NCI-H82 treated with DMSO at 0.1 percent for 48 hours (cell line): ENCODE measurements at regions not wholly inside any gene's neighbourhood (a gene's known extent, or its start where the extent isn't known, plus 50 kb on each side); places are given as distances from the start of the nearest gene placed in this dataset.
"Not testable (repeated sequence)": the region's sequence is repeated elsewhere in the genome, so short reads cannot be mapped to it uniquely, and the experiment has no call there.

Experiments
- DNase-seq: peaks from one replicate; lab custom pipeline; 2025; ENCODE audit not compliant: unreplicated experiment; lab: John Stamatoyannopoulos, UW

GRCh38 chr18:8882632-8883408 lies 177.5 kb downstream of the MTCL1 start:
- DNase-seq = no peak

GRCh38 chr18:8883409-8883668 lies 178.0 kb downstream of the MTCL1 start:
- DNase-seq = no peak

GRCh38 chr18:8887877-8888276 lies 182.5 kb downstream of the MTCL1 start:
- not testable (repeated sequence) for DNase-seq

DNA sequence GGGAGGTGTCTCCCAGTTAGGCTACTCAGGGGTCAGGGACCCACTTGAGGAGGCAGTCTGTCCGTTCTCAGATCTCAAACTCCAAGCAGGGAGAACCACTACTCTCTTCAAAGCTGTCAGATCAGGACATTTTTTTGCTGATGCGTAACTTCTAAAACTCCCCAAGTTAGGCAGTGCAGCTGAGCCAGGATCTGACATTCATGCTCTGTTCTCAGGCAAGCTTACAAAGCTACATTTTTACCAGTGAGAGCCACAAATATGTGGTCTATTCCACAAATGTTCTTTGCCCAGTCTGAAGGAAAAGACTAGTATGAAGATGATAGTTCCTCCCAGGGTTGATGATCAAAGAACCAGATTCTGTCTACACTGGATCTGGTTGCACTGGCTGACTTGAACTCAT lies 184.1 kb downstream of the MTCL1 start:
- no peak for DNase-seq

- DNase-seq = not testable (repeated sequence)
Measured at GRCh38 chr18:8890503-8890902, 185.1 kb downstream of the MTCL1 start.

DNA sequence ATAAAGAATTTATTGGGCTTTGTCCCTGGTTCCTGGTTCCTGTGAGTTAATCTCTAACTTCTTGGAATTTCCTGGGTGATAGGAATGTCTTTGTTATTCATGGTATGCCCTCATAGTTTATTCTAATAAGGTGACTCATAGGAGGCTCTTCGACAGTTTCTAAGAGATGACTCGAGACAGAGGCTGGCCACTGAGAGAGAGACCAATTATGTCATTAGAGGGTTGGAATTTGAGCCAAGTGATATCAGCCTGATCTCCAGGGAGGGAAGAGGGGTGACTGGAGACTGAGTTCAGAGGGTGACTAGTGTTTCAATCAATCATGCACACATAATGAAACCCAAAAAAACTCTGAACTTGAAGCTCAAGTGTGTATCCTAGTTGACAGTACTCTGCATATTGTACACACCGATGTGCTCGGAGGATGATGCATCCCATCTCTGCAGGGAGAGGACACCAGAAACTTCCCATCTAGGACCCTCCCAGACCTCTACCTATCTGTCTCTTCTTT lies 185.7 kb downstream of the MTCL1 start:
- no peak for DNase-seq

DNA sequence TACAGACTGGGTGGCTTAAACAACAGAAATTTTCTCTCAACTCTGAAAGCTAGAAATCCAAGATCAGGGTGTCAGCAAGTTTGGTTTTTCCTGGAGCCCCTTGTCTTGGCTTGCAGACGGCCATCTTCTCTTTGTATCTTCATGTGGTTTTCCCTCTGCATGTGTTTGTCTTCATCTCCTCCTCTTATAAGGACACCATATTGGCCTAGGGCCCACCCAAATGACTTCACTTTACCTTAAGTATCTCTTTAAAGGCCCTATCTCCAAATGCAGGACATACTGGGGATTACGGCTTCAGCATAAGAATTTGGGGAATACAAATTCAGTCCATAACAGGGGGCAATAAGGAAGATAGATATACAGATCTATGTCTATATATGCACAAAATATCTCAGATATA lies 187.9 kb downstream of the MTCL1 start:
- no peak for DNase-seq

- no peak for DNase-seq
Measured at GRCh38 chr18:8893628-8894231, 188.4 kb downstream of the MTCL1 start.

DNA sequence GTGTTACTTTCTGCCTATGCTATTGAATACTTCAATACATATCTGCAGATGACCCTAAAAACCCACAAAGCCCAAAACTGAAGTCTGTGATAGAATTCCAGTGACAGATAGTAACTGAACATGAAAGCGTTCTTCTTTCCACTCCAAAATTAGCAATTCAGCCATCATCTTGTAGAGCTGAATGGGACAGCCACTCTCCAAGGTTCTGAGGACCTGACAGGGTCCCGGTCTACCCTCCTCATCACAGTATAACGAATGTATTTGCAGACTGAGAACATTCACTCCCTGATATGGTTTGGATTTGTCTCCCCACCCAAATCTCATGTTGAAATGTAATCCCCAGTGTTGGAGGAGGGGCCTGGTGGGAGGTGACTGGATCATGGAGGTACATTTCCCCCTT lies 189.5 kb downstream of the MTCL1 start:
- no peak for DNase-seq

GRCh38 chr18:8895341-8895740 lies 190.0 kb downstream of the MTCL1 start:
- DNase-seq = no peak

DNA sequence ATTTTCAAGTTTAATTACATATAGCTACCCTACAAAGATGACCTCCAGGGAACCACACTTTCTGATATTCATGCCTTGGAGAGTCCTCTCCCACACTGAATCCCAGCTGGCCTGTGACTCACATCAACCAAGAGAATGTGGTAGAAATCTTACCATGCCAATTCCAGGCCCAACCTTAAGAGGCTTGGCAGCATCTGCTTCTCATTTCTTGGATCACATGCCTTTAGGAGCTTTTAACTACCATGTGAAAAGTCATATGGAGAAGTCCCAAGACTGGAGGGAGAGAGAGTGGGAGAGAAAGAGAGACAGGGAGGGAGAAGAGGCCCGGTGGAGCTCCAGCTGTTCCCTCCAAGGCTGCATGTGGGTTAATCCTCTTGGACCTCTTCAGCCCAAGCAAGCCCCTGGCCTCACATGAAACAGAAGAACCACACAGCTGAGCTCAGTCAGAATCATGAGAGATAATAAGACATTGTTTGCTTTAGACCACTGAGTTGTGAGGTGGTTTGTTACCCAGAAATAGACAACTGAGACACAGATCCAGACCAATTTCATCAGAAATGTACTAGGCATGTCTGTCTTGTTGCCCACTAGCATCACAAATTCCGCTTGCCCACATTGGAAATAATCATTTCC lies 190.7 kb downstream of the MTCL1 start:
- DNase-seq = no peak

DNA sequence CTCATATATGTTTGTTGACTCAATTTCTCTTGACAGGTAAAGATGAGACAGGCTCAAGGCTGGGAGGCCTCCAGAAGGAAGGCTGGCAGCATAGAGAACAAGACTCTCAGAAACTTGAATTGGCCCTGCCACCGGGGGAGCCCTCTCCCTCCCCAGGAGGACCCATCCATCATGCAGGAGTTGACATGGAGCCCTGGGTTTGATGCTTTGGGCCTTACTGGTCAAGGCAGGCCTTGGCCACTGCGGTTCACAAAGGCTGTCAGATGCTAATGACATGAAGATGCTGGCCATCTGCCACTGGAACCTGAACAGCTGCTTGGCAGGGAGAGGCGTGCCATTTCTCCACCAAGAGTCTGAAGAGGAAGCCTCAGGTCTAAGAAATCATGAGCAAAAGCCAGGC lies 193.6 kb downstream of the MTCL1 start:
- no peak for DNase-seq

DNA sequence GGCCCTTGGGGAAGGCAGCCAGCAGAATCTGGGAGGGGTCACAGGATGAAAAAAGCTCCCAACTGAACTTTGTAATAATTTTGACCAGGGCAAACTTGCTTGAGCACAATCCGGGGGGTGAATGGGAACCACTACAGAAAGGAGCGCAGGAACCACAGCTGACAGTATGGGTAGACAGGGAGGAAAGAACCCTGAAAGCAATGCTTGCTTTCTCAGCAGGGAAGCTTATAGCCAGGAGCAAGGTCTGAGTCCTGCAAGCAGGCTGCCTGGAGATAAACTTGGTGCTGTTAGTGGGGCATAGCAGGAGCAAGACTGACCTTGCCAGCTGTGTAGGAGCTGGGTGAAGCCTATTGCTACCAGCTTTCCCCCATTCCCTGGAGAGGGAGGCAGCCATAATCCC lies 195.2 kb downstream of the MTCL1 start:
- DNase-seq = no peak

- no peak for DNase-seq
Measured at GRCh38 chr18:8901019-8901418, 195.7 kb downstream of the MTCL1 start.

GRCh38 chr18:8904316-8904715 lies 198.2 kb upstream of the NDUFV2 start:
- no peak for DNase-seq

DNA sequence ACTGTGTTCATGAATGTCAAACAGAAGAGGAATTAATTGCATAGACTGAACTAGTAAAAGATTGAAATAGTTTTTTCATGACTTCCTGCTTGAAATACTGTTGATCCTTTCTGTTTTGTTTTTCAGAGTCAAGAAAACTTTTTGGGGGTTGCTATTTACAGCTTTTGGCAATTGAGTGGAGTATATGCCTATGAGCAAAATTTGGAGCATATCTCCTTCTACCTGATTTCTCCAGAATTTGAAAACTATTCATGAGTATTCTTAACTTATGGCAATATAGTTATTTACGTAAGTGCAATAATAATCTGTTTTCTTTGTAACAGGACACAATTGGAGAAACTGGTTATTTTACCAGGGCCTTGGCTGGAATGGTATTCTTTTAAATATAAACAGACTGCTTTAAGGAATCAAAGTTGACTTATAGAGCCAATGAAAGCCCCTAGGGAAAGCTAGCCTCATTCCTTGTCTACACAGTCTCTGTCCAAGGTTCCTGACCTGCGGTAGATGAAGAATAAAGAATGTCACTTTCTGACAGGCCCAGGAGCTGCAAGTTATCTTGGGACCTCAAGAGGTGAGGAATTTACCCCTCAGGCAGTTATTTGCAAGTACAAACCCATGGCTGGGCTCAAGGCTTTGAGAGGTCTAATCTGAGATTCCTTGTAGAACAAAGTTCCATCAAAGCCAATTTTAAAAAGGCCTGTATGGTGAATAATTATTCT lies 193.5 kb upstream of the NDUFV2 start:
- no peak for DNase-seq

- DNase-seq = no peak
Measured at GRCh38 chr18:8910186-8910822, 192.2 kb upstream of the NDUFV2 start.

- DNase-seq = no peak
Measured at GRCh38 chr18:8910843-8911242, 191.7 kb upstream of the NDUFV2 start.

DNA sequence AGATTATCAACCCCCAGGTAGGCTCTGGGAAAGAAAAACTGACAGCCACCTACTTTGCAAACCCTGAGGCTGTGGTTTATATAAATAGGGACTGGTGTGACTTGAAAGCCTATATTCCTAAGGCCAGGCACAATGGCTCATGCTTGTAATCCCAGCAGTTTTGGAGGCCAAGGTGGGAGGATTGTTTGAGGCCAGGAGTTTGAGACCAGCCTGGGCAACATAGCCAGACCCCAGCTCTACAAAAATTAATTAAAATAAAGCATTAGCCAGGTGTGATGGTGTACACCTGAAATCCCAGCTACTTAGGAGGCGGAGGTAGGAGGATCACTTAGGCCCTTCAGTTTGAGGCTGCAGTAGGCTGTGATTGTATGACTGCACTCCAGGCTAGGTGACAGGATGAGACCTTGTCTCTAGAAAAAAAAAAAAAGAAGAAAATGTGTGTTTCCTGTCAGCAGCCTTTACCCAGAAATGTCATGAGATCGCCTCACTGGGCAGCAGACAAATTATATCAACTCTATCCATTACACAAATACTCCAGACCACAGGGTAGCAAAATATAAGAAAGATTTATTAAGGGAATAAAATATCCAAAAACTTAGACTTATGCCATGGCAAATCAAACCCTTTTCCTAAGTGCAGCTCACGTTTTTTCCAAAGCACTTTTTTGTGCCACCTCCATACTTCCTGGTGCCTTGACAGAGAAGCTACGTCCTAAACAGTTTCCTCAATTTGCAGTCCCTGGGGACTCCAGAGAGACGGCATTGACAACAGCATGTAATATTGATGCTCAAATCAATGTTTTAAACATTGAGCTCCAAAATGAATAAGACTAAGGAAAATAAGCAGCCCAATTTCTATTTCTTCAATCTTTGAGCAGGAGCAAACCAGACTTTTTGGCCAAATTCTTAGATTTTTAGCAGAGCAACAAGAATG lies 190.8 kb upstream of the NDUFV2 start:
- DNase-seq = no peak
